HCT116 (cell line): ENCODE measurements at regions not wholly inside any gene's neighbourhood (a gene's known extent, or its start where the extent isn't known, plus 50 kb on each side); places are given as distances from the start of the nearest gene placed in this dataset.

Experiments used
- ATAC-seq: fragments of 200-7000 bp; cut with Tn5 transposase; 2 replicates; pipeline ENCODE4 v1.9.1; 2020; ENCODE audit warnings: mild to moderate bottlenecking, moderate library complexity
- BruUV-seq: library from RNA; stranded (reverse); fragments of 400-500 nt; replicated peaks from 2 replicates; lab custom pipeline; 2021; lab: Mats Ljungman, UMichigan
- CTCF ChIA-PET: fragments of 300-600 bp; sonication (Branson Sonifier 250); formaldehyde crosslinking; loops from one replicate; lab custom pipeline; 2021; ENCODE audit warnings: antibody characterized with exemption; lab: Charles Lee
- POLR2A ChIA-PET: fragments of 300-600, 350-600 bp; sonication (Branson Sonifier 250); formaldehyde crosslinking; loops from one replicate; lab custom pipeline; 2021; ENCODE audit warnings: antibody characterized with exemption; lab: Charles Lee
- RAD21 ChIA-PET, 2 experiments: fragments of 300-600 bp; sonication (Branson Sonifier 250); formaldehyde crosslinking; loops; one replicate each; lab custom pipeline; 2023; ENCODE audit warnings: low total read pairs in 2 of 2; ENCODE audit not compliant: uncharacterized antibody in 2 of 2, unreplicated experiment in 2 of 2, low non-redundant PET in 1 of 2; lab: Charles Lee
- DNase-seq: peaks from one replicate; pipeline ENCODE4 v3.0.0-alpha.2; 2010; ENCODE audit warnings: low read depth, low spot score
- H2AFZ ChIP-seq: fragments of 200-600 bp; shearing (Covaris generic), sonication (generic); 2 replicates; pipeline ENCODE4 v1.6.1; 2017; ENCODE audit warnings: low read depth, mixed run types, mixed read lengths, antibody characterized with exemption, low read length; ENCODE audit not compliant: poor library complexity, severe bottlenecking
- H3K27ac ChIP-seq: 2 replicates; pipeline ENCODE4 v1.5.1; 2012; ENCODE audit warnings: low read depth, low read length
- H3K27me3 ChIP-seq: fragments of 200-600 bp; sonication (generic); 2 replicates; pipeline ENCODE4 v1.6.1; 2016; ENCODE audit warnings: mixed run types, low read length, mixed read lengths; ENCODE audit not compliant: insufficient read depth
- H3K36me3 ChIP-seq, 2 experiments: fragments of 200-500 bp in 1 of 2; fragments of 200-600 bp in 1 of 2; sonication (Bioruptor generic) in 1 of 2; sonication (generic) in 1 of 2; 2 replicates each; pipeline versions ENCODE4 v1.5.1 to v1.6.1; 2014 to 2016; ENCODE audit warnings: low read length in 2 of 2, inconsistent platforms in 1 of 2, mixed read lengths in 1 of 2, mixed run types in 1 of 2; ENCODE audit not compliant: insufficient read depth in 2 of 2, control insufficient read depth in 1 of 2
- H3K4me1 ChIP-seq, 2 experiments: fragments of 200-600 bp in 1 of 2; sonication (generic) in 1 of 2; 2 replicates each; pipeline versions ENCODE4 v1.5.1 to v1.6.1; 2012 to 2017; ENCODE audit warnings: low read length in 2 of 2, inconsistent platforms in 1 of 2, mild to moderate bottlenecking in 1 of 2, mixed read lengths in 1 of 2, mixed run types in 1 of 2, moderate library complexity in 1 of 2; ENCODE audit not compliant: insufficient read depth in 2 of 2, control insufficient read depth in 1 of 2
- H3K4me2 ChIP-seq: fragments of 200-600 bp; sonication (generic); 2 replicates; pipeline ENCODE4 v1.6.1; 2017; ENCODE audit warnings: mixed run types, low read length, mixed read lengths
- H3K4me3 ChIP-seq, 2 experiments: fragments of 200-600 bp in 1 of 2; sonication (generic) in 1 of 2; replicated peaks in 1 of 2; 2 replicates each; pipeline ENCODE4 v1.5.1; 2011 to 2016; ENCODE audit warnings: low read length in 2 of 2, control low read depth in 1 of 2, low read depth in 1 of 2, mild to moderate bottlenecking in 1 of 2, mixed read lengths in 1 of 2, mixed run types in 1 of 2
- H3K79me2 ChIP-seq: fragments of 200-600 bp; sonication (generic); 2 replicates; pipeline ENCODE4 v1.6.1; 2017; ENCODE audit warnings: mild to moderate bottlenecking, mixed run types, low read length, moderate library complexity, mixed read lengths; ENCODE audit not compliant: insufficient read depth
- H3K9ac ChIP-seq: fragments of 200-600 bp; sonication (generic); 2 replicates; pipeline ENCODE4 v1.6.1; 2016; ENCODE audit warnings: low read length, mixed read lengths
- H3K9me2 ChIP-seq: fragments of 200-600 bp; sonication (generic), shearing (Covaris generic); 2 replicates; pipeline ENCODE4 v1.6.1; 2017; ENCODE audit warnings: mixed run types, mild to moderate bottlenecking, moderate library complexity; ENCODE audit not compliant: insufficient read depth
- H3K9me3 ChIP-seq, 2 experiments: fragments of 200-500 bp in 1 of 2; fragments of 200-600 bp in 1 of 2; sonication (Bioruptor generic) in 1 of 2; sonication (generic) in 1 of 2; 2 replicates each; pipeline ENCODE4 v1.6.1; 2014 to 2017; ENCODE audit warnings: low read length in 2 of 2, mixed read lengths in 2 of 2, inconsistent platforms in 1 of 2, low read depth in 1 of 2, mild to moderate bottlenecking in 1 of 2, mixed run types in 1 of 2, moderate library complexity in 1 of 2; ENCODE audit not compliant: control insufficient read depth in 1 of 2, insufficient read depth in 1 of 2
- H4K20me1 ChIP-seq: fragments of 200-600 bp; sonication (generic), shearing (Covaris generic); 2 replicates; pipeline ENCODE4 v1.6.1; 2017; ENCODE audit warnings: mixed run types, mild to moderate bottlenecking, moderate library complexity; ENCODE audit not compliant: insufficient read depth
- ATF3 ChIP-seq: IDR thresholded peaks from 2 replicates; pipeline ENCODE4 v1.6.1; 2012
- ELF1 ChIP-seq: IDR thresholded peaks from 2 replicates; pipeline ENCODE4 v1.6.1; 2012; ENCODE audit warnings: low read depth, borderline replicate concordance
- POLR2A ChIP-seq: IDR thresholded peaks from 2 replicates; pipeline ENCODE4 v1.7.0; 2011; ENCODE audit warnings: borderline replicate concordance; ENCODE audit not compliant: insufficient read depth, insufficient read length; ENCODE audit errors: extremely low read depth
- RAD21 ChIP-seq: IDR thresholded peaks from 2 replicates; pipeline ENCODE4 v1.6.1; 2012; ENCODE audit warnings: low read depth, mild to moderate bottlenecking
- SIN3A ChIP-seq: IDR thresholded peaks from 2 replicates; pipeline ENCODE4 v1.6.1; 2012; ENCODE audit warnings: low read depth
- intact Hi-C: fragments of 100-400 bp; cut with micrococcal nuclease; formaldehyde crosslinking; loops from 2 replicates; pipeline ENCODE4 v1.10.0; 2022
- TF ChIP-seq, protein P1 (sequence below): IDR thresholded peaks from 2 replicates; pipeline ENCODE4 v1.6.1; 2012; ENCODE audit warnings: low read depth

DNA sequence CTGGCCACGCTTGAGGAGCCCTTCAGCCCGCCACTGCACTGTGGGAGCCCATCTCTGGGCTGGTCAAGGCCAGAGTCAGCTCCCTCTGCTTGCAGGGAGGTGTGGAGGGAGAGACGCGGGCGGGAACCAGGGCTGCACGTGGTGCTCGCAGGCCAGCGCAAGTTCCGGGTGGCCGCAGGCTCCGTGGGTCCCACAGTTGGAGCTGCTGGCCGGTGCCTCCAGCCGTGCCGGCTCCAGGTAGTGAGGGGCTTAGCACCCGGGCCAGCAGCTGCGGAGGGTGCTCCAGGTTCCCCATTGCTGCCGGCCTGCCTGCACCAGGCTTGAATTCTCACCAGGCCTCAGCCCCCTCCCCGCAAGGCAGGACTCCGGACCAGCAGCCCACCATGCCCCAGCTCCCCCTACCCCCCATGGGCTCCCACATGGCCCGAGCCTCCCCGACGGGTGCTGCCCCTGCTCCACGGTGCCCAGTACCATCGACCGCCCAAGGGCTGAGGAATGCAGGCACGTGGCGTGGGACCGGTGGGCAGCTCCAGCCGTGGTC is 192.8 kb upstream of the IZUMO3 start:
- ATAC-seq (no peak), DNase-seq (no peak)
- H2AFZ ChIP-seq: no peak overlapping the region
- H3K27ac ChIP-seq: no peak overlapping the region
- H3K9ac ChIP-seq: no peak overlapping the region
- ChIA-PET CTCF (no interaction called here), POLR2A (no interaction called here), RAD21 (no interaction called here)
- peaks cover 0 to 38% of the 10 kb centered on the region in 2 experiments; a peak in 2 of 4 replicates for H3K9me3 ChIP-seq
- BruUV-seq: no TSS peak
- intact Hi-C loops: no loop called here
- no peaks in the 10 kb centered on the region for H3K9me2 ChIP-seq
- H3K4me3 ChIP-seq: no peak overlapping the region
- H3K36me3 ChIP-seq: no peaks in the 10 kb centered on the region
- H3K27me3 ChIP-seq: no peaks in the 10 kb centered on the region
- TF ChIP-seq, protein P1, sequence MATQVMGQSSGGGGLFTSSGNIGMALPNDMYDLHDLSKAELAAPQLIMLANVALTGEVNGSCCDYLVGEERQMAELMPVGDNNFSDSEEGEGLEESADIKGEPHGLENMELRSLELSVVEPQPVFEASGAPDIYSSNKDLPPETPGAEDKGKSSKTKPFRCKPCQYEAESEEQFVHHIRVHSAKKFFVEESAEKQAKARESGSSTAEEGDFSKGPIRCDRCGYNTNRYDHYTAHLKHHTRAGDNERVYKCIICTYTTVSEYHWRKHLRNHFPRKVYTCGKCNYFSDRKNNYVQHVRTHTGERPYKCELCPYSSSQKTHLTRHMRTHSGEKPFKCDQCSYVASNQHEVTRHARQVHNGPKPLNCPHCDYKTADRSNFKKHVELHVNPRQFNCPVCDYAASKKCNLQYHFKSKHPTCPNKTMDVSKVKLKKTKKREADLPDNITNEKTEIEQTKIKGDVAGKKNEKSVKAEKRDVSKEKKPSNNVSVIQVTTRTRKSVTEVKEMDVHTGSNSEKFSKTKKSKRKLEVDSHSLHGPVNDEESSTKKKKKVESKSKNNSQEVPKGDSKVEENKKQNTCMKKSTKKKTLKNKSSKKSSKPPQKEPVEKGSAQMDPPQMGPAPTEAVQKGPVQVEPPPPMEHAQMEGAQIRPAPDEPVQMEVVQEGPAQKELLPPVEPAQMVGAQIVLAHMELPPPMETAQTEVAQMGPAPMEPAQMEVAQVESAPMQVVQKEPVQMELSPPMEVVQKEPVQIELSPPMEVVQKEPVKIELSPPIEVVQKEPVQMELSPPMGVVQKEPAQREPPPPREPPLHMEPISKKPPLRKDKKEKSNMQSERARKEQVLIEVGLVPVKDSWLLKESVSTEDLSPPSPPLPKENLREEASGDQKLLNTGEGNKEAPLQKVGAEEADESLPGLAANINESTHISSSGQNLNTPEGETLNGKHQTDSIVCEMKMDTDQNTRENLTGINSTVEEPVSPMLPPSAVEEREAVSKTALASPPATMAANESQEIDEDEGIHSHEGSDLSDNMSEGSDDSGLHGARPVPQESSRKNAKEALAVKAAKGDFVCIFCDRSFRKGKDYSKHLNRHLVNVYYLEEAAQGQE: no peak
- H3K79me2 ChIP-seq: no peaks in the 10 kb centered on the region
- H4K20me1 ChIP-seq: no peaks in the 10 kb centered on the region
- H3K4me1 ChIP-seq: no peaks in the 10 kb centered on the region
- no peak overlapping the region for H3K4me2 ChIP-seq

DNA sequence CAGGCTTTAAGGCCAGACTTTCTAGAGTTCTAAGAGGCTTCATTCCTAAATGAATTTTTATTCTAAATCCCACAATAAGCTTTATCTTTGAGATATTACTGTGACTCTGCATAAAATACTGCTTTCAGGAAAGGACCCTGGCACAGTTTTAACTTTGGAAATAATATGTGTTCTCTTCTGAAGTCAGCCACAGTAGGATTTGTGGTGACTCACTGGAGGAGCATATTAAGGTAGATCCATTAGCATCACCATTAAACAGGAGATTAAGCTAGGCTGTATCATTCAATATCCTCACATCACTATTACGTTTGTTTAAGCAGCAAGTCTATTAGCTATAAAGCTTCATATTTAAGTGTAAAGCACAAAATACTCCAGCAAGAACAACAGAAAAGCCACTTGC is 186.1 kb upstream of the IZUMO3 start:
- no peak for ATAC-seq
- CTCF ChIA-PET: no interaction called here
- TF ChIP-seq POLR2A (no peak), SIN3A (no peak), ELF1 (no peak), ATF3 (no peak), RAD21 (no peak)
- TF ChIP-seq, protein P1: no peak
- TF ChIP-seq, all 23 proteins: peak for 0
- no peaks in the 10 kb centered on the region for H3K27me3 ChIP-seq
- H3K9ac ChIP-seq: no peak overlapping the region
- RAD21 ChIA-PET: no interaction called here
- no peaks in the 10 kb centered on the region for H3K9me2 ChIP-seq
- H3K4me1 ChIP-seq: no peaks in the 10 kb centered on the region
- BruUV-seq: no TSS peak
- no peak for DNase-seq
- H3K4me2 ChIP-seq: no peak overlapping the region
- H2AFZ ChIP-seq: no peak overlapping the region
- no peaks in the 10 kb centered on the region for H4K20me1 ChIP-seq
- H3K4me3 ChIP-seq: no peak overlapping the region
- no peaks in the 10 kb centered on the region for H3K36me3 ChIP-seq
- POLR2A ChIA-PET: no interaction called here
- H3K79me2 ChIP-seq: no peaks in the 10 kb centered on the region
- H3K9me3 ChIP-seq: peaks cover 3 to 24% of the 10 kb centered on the region in 2 experiments; a peak in 3 of 4 replicates
- no peak overlapping the region for H3K27ac ChIP-seq
- intact Hi-C loops: no loop called here
